Smooth muscle cell of the brain vasculature (primary cell): ENCODE measurements at regions not wholly inside any gene's neighbourhood (a gene's known extent, or its start where the extent isn't known, plus 50 kb on each side); places are given as distances from the start of the nearest gene placed in this dataset.
A peak's percentile ranks its signal among the peaks of the same experiment; 100 is the strongest.

ENCODE experiments used
- DNase-seq: peaks from one replicate; pipeline ENCODE4 v3.0.0-alpha.2; 2012; ENCODE audit warnings: low read depth, low spot score

DNA sequence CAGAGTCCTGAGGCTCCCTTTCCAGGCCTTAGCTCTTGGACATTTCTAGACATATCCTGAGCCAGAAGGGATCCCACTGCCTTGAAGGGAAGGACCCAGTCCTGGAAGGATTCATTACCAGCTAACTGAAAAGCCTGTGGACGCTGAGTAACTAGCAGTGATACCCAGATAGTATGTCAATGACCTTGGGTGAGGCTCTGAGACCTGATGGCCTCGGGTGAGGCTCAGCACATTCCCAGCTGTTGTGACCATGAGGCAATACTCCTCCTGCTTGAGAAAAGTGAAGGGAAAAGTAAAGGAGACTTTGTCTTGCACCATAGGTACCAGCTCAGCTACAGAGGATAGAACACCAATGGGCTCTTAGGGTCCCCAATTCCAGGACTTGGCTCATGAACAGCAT lies 268.1 kb downstream of the DKK2 start:
- DNase-seq, result no peak

DNA sequence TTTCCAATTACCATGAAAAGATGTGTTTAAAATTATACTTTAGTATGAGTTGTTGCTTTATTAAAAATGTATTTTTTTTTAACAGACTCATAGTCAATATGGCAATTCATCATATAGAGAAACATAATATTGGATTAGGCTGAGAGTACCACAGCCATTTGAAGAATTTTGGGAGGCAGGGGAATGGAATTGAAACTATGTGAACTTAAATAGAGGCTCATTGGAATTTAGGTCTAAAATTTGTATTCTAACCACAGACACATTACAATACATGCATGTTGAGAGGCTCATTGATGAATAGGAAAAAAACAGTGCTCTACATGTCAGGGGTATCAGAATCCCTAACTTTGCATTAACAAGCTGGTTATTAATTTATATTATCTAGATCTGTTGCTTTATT lies 269.6 kb downstream of the DKK2 start:
- DNase-seq, result no peak

GRCh38 chr4:106764774-106765173 lies 271.3 kb downstream of the DKK2 start:
- no peak for DNase-seq

- peak; percentile 36 for DNase-seq
Observed at GRCh38 chr4:106762666-106763443, 273.3 kb downstream of the DKK2 start.

GRCh38 chr4:106753426-106753825 lies 282.7 kb downstream of the DKK2 start:
- no peak for DNase-seq

DNA sequence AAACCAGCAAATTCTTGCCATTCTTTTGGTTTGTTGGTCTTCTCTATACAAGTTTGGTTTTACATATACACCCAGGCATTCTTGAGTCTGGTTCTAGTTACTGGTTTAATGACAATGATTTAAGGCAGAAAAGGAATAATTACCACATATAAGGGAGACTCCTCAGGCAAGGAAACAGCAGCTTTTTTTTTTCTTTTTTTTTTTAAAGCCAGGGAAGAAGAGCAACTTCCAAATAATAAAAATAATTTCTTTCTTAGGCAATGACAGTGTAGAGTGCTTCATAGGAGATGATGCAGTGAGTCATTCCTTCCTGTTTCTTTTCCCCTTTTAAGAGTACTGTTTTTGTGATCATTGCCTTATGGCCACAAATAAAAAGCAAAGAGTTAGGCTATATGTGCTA lies 289.7 kb downstream of the DKK2 start:
- DNase-seq, result no peak

DNA sequence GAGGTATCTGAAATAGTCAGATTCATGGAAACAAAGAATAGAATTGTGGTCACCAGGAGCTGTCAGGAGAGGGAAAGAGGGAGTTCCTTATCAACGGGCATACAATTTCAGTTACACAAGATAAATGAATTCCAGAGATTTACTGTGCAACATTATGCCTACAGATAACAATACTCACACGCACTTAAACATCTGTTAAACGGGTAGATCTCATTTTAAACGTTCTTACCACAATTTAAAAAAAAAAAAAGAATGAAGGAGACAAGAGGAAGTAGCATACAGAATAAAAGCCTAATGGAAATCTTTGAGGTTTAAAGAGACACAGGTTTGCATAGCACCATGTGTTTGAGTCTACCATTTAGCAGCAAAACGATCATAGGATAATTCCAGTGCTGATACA lies 298.0 kb downstream of the DKK2 start:
- DNase-seq, result no peak

- DNase-seq, result no peak
Observed at GRCh38 chr4:106718548-106718947, 317.6 kb downstream of the DKK2 start.

GRCh38 chr4:106717091-106717490 lies 319.0 kb downstream of the DKK2 start:
- DNase-seq, result no peak

GRCh38 chr4:106715825-106716224 lies 320.3 kb downstream of the DKK2 start:
- no peak for DNase-seq

- DNase-seq, result no peak
Observed at GRCh38 chr4:106708464-106708816, 327.7 kb downstream of the DKK2 start.

DNA sequence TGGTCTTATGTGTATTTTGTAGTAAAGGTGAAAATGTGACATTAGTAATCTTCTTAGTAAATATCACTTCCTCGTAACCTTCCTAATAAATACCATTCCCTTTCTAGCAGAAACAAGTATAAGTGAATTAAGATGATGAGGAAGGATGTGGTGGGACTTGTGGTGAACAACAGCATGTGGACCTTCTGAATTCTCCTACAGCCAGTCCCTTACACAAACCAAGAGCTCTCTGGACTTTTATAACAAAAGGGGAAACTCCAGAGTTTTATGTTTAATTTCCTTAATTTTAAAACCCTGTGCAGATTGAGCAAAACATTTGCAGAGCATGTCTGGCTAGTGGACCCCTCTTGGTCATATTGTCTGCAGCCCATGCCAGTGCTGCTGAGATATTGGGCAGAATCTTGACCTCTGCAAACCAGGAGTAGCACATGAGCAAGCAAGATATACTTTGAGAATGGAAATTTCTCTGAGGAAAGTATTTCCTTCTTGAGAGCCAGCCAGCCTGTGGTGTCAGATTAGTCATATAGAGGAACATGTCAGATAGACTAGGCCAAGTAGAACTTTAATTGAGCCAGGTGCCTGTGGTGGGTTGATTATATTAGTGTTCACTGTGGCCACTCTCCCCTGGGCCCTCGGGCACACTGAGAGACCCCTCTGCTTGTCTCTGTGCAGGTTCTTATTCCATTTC lies 328.2 kb downstream of the DKK2 start:
- no peak for DNase-seq

DNA sequence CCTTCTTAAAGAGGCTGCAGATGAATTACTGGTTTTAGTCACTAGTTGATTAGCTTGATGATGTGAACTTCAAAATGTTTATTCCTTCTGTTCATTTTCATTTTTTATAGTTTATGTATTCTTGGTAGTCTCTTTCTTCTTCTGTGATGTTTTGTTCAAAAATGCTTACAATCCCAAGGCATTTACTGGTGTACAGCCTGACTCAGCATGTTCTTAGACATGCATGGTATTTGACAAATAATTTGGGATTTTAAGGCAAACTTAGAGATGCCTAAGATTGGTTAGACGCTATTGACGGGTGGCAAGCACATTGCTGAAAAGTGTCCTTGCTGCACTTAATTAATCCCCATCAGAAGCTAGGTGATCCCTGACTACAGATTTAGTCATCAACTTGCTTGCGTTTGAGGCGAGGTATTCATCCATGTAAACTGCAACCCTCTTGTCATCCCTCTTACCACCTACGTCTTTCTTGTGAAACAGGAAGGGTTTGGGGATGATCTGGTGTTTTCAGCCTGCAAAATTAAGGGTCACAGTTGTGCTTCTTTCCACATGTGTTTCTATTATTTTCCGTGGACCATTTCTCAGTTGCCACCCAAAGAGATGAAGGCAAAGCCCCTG lies 331.8 kb downstream of the DKK2 start:
- no peak for DNase-seq

GRCh38 chr4:106700321-106700720 lies 331.7 kb upstream of the GIMD1 start:
- DNase-seq, result no peak

DNA sequence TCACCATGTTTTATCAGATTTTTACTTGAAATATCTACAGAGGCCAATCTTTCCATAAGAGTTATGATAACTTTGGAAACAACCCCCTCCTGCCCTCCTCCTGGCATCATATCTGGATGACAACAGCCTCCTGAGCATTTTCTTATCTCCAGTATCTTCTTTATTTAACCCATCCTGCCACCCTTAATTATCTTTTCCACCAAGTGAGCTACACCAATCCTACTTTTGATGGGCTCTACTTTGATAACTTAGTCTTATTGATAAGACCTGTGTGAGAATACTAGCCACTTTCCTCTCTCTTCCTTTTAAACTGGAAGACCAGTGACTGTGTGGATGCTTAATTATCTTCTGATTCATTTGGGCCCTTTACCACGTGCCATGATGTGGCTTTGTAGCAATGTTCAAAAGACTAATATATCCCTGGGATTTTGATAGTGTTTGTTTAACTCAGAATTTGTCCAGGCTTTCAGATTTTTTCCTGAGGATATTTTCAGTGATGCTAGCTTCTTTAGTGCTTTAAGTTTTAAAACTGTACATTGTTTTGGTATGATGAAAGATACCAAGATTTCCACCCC lies 330.1 kb upstream of the GIMD1 start:
- no peak for DNase-seq

- DNase-seq, result no peak
Observed at GRCh38 chr4:106695501-106696262, 327.1 kb upstream of the GIMD1 start.

DNA sequence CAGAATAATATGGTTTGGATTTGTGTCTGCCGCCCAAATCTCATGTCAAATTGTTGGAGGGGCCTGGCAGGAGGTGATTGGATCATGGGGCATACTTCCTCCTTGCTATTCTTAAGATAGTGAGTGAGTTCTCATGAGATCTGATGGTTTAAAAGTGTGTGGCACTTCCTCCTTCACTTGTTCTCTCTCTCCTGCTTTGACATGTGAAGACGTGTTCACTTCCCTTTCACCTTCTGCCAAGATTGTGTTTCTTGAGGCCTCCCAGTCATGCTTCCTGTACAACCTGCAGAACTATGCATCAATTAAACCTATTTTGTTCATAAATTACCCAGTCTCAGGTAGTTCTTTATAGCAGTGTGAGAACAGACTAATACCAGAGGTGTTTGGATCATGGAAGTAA lies 325.7 kb upstream of the GIMD1 start:
- DNase-seq, result no peak

GRCh38 chr4:106691749-106692148 lies 323.2 kb upstream of the GIMD1 start:
- DNase-seq, result no peak

- DNase-seq, result no peak
Observed at GRCh38 chr4:106690487-106690886, 321.9 kb upstream of the GIMD1 start.

- no peak for DNase-seq
Observed at GRCh38 chr4:106687026-106687425, 318.4 kb upstream of the GIMD1 start.

DNA sequence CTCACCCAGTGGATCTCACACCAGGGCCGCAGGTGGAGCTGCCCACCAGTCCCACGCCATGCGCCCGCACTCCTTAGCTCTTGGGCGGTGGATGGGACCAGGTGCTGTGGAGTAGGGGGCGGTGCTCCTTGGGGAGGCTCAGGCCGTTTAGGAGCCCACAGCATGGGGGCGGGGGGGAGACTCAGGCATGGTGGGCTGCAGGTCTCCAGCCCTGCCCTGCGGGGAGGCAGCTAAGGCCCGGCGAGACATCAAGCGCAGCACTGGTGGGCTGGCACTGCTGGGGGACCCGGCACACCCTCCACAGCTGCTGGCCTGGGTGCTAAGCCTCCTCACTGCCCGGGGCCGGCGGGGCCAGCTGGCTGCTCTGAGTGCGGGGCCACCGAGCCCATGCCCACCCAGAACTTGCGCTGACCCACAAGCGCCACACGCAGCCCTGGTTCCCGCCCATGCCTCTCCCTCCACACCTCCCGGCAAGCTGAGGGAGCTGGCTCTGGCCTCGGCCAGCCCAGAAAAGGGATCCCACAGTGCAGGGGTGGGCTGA lies 312.9 kb upstream of the GIMD1 start:
- no peak for DNase-seq

- DNase-seq, result no peak
Observed at GRCh38 chr4:106679063-106679462, 310.5 kb upstream of the GIMD1 start.
